MV-4-11 (cell line): ENCODE measurements at regions not wholly inside any gene's neighbourhood (a gene's known extent, or its start where the extent isn't known, plus 50 kb on each side); places are given as distances from the start of the nearest gene placed in this dataset.

ENCODE experiments used
- DNase-seq: peaks from one replicate; lab custom pipeline; 2025; lab: John Stamatoyannopoulos, UW

DNA sequence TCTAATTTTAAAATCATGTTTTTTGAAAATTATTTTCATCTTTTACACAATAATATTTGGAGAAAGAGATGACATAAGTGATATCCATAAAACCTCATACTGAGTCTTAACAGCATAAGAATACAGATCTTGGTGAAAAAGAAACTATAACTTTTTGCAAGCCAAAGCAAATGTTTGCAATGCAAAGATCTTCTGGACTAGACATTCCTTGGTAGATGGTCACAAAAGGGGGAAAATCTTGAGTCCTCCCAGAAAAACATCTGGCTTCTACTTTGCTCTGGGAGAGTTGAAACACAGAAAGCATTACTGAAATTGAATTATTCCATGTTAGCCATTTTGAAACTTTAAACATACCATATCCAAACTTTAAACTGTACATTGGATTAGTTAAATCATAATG lies 308.2 kb downstream of the ANXA1 start:
- DNase-seq: no peak

DNA sequence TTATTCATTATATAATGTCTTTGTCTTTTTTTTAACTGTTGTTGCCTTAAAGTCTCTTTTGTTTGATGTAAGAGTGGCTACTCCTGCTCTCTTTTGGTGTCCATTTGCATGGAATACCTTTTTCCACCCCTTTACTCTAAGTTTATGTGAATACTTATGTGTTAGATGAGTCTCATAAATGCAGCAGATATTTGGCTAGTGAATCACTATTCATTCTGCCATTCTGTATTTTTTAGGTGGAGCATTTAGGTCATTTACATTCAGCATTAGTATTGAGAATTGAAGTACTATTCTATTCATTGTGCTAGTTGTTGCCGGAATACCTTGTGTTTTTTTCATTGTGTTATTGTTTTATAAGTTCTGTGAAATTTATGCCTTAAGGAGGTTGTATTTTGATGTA lies 317.1 kb downstream of the ANXA1 start:
- no peak for DNase-seq

DNA sequence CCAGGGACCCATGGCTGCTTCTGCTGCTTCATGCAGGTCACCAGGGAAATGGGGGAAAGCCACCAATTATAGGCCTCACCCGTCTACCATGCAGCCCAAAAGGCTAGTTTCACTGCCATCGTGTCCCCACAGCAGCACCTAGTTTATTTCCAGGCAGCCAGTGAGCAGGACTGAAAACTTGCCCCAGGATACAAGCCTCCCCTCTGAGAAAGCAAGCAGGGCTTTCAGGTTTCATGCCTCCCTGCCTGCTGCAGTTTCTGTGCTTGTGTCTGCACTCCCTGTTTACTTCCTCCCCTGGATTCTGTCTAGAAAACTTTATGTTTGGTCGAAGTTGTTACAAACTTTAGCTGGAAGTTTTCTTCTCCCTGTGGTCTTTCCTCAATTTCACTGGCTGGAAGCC lies 319.1 kb downstream of the ANXA1 start:
- DNase-seq: no peak

DNA sequence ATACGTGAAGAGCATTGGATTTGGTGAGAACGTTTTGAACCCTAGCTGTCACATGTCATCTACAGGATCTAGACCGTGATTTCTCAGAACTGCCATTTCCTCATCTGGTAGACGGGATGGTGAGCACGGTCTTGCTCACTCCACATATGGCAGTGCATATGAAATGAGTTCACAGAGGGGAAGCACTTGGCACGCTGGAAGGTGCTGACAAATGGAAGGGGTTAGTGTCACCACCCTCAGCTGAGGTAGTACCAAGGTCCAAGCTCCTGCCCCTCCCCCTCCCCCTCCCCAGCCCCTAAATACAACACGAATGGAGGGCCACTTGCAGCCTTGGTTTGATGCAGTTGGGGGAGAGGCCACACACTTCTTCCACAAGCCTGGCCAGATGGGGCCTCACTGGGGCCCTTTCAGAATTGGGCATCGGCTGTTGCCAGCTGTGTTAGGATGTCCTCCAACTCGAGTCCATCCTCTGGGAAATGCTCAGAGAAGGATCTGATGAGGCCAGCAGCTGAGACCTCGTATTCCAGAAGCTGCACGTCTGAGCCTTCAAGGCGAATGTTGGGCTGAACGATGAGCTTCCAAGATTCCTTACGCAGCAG lies 322.4 kb downstream of the ANXA1 start:
- no peak for DNase-seq

DNA sequence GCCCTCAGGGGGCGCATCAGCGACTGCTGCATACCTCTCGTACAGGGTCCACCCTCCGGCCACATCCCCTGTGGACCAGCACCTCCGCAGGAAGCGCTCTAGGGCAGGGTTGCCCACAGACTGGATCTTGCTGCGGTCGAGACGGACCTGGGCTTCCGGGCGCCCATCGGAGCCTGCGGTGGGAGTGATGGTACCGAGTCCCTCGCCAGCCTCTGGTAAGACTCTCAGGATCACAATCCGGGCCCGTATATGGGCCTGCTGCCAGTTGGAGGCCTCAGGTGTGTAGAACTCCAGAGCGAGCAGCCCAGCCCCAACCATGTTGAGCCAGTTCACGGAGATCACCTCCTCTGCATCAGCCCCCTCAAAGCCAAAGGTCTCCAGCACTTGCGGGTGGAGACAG lies 323.0 kb downstream of the ANXA1 start:
- no peak for DNase-seq

DNA sequence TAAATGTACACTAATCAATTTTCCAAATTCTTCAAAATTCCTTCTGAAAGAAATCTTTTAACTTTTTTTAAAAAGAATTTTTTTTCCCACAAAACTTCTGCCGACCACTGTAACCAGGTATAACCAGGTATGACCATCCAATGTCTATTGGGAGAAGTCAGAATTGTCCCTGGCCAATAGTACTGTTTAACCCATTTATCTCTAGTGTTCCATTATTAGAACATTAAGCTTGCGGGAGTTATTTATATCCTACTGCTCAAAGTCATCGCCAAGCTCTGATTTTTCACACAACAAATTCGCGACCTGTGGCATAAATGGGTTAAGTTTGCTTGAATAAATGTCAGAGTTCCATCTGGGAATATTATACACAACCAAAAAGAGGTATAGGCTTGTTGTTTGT lies 343.2 kb downstream of the ANXA1 start:
- DNase-seq: no peak

DNA sequence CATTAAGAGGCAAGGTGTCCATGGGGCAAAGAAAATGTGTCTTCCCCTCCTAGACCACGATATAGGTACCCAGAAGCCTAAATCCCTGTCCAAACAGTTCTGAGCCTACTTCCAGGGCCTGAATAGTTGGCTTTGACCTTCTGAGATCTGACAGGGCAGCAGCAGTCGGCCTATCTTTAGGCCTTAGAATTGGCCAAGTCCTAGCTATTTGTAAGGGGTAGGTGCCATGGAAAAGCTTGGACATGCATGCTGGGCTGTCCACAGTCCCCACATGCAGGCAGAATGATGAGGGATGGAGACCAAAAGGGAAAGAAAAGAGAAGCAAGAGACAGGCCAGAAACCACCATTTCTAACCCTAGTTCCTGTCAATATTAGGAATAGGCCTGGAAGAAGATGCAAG lies 346.1 kb downstream of the ANXA1 start:
- DNase-seq: no peak

DNA sequence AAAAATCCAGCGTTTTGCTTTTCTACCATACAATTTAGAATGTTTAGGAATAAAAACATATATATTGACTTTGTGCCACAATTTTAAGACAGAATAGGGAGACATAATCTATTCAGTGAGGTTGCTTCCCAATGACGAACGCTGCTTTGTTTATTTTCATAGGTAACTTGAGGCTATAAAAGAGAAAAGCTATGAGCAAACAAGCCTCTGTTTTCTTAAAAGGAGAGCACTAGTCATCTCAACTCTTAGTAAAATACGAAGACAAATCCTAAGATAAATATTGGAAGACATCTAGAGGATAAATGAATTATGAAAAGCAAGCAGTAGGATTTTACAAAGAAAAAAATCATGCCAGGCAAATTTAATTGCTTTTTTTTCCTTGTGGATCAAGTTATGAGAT lies 363.6 kb downstream of the ANXA1 start:
- DNase-seq: no peak

DNA sequence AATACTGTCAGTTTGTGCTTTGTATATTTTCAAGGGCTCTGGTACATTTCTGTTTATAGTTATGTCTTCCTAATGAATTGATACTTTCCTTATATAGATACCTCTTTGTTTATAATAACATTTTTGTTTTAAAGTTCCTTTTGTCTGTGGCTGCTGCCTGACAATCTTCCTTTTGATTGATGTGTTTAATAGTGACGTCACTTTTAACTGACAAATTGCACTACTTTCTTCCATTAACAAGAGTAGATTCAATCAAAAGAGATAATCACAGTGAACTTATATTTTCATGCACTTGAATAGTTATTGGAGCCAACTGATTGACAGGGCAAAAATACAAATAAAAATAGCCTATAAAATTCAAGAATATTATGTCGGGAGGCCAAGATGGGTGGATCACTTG lies 371.7 kb downstream of the ANXA1 start:
- DNase-seq: no peak

DNA sequence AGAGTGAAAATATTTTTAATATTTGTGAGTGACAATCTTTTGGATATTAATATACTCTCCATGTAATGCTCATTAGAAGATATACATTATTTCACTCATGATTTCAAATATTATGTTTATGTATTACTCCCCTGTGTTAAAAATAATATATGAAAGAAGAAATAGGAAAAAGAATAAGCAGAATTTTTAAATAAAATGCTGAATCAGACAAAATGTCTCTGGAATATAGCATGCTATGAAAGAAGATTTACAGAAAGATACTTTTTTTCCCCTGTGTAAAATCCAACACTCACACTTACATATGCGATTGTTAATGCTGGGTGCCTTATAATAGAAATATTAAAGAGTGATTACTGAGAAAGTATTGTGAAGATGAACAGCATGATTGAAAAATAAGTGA lies 373.7 kb downstream of the ANXA1 start:
- no peak for DNase-seq

DNA sequence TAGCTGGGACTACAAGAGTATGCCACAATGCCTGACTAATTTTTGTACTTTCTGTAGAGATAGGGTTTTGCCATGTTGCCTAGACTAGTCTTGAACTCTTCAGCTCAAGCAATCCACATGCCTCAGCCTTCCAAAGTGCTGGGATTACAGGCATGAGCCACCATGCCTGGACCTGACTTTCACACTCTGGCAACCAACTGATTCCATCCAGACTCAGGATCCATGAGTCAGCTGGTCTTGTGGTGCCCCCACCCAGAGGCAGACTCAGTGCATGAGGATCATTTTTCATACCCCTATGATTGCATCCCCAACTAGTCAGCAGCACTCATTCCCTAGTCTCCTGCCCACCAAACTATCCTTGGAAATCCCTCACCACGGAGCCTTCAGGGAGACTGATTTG lies 375.9 kb downstream of the ANXA1 start:
- no peak for DNase-seq

DNA sequence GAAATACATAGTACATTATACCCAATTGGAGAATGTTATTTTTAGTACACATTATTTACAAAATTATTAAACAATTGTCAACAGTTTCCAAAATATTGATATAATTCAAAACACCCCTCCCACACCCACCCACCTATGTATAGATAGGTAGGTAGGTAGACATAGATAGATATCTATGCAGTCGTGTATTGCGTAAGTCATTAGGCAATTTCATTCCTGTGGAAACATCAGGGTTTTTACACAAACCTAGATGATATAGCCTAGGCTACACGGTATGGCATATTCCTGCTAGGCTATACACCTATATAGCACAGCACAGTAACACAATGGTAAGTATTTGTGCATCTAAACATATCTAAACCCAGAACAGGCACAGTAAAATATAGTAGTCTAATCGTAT lies 377.3 kb downstream of the ANXA1 start:
- DNase-seq: no peak

DNA sequence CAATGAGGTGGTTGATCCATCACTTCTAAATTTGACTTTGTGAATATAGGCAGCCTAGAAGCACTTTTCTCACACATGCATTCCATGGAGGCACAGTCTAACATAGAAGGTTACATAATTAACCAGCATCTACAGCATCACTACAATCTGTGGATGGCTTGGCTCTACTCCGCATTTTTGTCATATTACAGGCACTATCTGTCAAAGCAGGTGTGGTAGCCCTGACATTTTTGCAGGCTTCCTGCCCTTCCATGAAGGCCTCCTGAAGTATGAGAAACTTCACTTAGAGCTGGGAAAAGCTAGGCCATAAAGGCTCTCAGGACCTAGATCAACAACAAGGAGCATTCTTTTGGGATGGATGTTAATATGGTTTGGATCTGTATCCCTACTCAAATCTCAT lies 378.0 kb downstream of the ANXA1 start:
- no peak for DNase-seq

DNA sequence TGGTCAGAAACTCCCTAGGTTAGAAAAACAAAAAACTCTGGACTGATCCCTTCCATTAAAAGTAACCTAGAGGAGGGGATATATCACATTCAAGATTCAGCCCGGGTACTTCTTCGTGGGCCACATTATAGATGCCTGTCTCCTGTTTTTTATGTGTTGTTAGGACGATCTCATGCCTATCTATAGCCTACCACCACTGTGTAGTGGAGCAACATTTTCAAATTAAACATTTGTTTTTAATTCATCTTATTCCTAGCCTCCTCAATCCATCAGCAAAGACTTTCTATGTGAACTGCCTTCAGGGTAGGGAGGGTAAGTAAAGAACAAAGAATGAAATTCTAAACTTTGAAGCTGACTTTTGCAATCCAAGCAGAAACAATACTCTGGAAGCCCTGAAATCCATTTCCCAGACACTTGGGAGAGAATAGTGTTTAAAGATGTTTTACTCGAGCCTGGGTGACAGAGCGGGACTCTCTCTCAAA lies 379.4 kb downstream of the ANXA1 start:
- no peak for DNase-seq

DNA sequence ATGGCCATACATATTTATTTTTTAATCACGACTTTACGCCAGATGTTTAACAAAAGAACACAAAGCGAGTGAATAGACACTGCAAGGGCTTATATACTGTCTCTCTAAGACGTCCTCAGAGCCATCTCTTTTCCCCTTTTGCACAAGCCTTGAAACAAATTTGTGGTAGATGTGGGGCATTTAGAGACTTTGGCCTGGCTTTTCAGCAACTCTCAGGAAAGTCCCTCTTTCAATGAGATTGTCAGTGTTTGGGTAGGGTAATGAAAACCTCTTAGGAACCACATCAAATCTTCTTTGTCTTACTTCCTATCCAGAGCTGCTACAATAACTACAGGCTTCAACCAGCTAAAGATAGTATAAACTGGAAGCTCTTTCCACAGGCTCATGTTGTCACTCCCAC lies 380.0 kb downstream of the ANXA1 start:
- no peak for DNase-seq

DNA sequence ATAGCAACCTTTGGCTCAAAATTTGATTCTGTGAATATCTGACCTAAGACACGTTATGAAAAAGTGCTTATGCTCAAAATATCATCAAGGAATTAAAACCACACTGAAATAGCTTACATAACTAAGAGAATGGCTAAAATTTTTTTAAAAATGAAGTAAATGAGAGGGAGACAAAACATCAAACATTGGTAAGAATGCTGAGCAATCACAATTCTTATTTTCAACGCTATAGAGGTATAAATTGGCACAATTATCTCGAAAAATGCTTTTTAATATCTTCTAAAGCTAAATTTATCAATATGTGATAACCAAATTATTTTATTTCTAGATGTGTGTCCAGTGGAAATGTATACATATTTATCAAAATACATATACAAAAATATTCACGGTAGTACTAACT lies 381.3 kb downstream of the ANXA1 start:
- no peak for DNase-seq

DNA sequence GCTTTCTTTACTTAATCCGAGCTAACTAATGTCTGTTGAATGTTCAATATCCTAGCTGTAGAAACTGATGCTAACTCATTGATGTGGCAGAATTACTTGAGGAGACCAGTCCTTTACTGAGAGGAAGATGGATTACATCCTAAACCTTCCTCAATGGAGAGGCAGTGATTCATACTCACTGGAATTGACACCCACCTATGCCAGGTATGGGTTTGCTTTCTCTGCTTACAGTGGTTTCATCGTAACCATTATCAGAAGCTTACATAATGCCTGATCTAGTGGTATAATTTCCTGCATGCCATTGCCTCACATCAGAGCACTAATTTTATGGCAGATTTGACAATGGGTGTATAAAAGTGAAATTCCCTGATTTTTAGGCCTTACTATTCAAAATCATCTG lies 384.7 kb downstream of the ANXA1 start:
- DNase-seq: no peak

DNA sequence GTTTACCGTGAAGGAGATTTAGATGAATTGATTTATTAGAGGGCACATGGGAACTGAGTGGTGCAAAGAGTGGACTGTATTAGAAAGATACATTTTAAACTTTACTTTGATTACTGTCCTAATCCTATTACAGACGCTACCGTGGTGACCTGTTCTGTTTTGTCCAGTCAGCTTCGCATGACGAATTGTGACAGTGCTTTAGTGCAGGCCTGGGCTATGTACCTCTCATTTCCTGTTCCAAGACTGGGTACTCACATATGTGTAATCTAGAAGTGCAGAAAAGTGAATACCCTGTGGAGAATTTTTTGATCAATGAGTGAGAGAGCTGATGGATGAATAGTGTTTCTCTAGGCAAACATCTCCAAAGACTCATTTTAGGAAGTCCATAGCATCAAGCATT lies 385.9 kb downstream of the ANXA1 start:
- DNase-seq: no peak

DNA sequence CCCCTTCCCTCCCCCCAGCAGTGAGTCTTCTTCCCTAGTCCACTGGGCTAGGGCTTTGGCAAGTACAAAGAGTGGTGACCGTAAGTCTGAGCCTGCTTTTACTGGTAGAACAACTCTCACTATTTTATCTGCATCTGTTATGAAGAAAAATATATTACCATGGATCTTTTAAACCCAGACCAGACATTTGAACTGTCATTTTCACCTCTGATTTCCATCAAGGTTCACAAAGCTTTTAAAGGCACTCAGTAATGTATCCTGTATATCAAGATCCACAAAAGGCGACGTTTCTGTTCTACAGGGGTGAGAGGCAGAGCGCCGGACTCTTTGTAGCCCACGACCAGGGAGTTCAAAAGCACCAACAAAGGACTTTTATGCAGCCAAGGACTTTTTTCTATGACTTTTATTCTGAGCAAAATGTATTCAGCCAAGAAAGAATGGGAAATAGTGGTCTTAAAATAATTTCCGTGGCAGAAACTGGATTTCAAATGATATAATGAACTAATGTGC lies 388.3 kb downstream of the ANXA1 start:
- DNase-seq: no peak

DNA sequence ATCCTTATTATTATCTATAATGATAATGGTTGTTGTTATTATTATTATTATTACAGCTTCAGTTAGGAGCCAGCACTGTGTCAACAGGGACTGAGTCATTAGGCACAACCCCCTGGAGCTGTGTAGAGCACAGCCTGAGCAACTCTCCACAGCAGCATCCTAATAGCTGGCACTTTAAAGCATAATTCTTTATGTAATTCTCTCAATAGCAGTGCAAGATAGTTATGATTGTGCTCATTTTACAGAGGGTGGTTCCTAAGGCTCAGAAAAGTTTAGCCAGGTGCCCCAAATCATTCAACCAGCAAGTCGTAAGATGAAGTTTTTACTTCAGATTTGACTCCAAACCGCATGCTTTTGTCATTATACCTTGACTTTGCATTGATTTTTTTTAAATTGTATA lies 390.3 kb downstream of the ANXA1 start:
- DNase-seq: no peak

DNA sequence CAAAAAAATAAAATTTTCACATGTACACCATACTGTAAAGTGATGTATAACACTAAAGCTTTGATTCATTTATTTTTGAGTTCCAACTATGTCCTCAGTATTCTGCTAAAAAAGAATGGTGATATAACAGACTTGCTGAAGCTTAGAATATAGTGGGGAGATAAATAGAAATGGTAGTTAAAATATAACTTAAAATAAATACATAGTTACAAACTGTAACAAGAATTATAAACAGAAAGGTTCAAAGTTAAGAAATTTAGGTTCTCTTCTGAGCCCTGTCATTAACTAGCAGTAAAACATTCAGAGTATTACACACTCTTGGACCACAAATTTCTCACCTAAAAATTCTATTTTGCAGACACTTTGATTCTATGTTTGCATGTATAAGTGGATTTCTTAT lies 392.1 kb downstream of the ANXA1 start:
- DNase-seq: no peak

DNA sequence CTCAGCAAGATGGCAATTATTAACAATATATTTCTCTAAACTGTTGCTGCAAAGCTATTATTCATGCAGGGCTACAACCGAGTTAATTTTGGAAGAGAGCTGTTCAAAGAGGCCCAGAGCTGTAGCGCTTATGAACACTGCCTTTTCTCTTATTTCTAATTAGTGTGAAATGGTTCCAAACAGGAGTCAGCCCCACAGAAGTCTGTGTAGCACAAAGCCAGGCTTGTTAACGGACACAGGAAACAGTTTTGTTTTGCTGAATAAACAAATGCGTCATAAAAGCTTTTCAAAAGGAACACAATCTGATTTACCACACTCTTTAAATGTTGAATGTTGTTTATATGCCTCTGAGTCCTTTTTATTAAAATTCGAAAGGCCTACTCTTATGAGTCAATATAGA lies 396.5 kb downstream of the ANXA1 start:
- no peak for DNase-seq

DNA sequence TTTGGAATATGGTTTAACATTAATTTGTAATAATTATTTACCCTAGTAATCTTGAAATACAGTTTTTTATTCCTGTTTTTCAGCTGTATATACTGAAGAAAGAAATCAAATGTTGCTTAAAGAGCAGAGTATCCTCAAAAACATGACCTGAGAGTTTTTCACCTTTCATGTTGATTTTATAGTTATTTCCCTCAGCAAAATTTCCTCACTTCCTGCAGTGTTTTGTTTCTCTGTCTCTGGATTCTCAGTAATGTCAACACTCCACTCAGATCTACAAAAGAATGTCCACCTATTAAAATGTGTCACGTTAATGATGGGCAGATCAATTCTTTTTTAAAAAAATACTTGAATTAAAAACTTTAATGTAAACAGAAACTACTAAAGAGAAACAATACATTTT lies 398.3 kb downstream of the ANXA1 start:
- no peak for DNase-seq

DNA sequence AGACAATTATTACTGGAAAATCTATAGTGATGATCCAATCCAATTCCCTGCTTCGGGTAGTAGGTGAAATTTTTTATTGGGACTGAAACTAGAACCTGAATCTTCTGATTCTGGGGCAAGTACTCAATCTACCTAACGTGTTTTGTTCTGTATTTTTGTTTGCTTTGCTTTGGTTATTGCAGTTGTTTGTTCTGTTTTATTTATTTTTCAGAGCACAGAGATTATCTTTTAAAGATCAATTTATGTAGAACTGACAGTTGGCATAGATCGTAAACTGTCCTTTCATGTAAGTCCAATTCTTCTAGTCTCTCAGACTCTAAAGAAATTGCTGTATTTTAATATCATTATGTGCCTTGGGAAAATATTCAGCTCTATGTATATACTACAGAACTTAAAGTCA lies 401.6 kb downstream of the ANXA1 start:
- no peak for DNase-seq

DNA sequence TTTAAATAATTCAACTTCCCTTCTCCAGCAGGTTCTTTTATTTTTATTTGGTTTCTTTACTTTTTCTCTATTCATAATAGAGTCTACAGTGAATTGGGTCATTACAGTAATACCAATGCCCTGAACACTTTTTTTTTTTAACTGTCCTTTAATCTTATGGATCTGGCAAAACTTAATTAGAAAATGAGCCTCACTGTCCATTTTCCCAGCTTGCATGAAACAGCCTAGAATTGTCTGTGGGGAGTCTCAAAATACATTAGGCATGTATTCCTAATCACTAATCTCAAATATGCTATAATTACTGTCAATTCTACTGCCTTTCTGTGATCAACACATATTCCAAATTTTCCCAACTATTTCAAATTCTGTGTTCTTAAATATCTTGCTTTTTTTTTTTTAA lies 406.8 kb downstream of the ANXA1 start:
- DNase-seq: no peak
